Suprapubic skin (tissue), 3 donors: ENCODE measurements at regions not wholly inside any gene's neighbourhood (a gene's known extent, or its start where the extent isn't known, plus 50 kb on each side); places are given as distances from the start of the nearest gene placed in this dataset.

Experiments used
- CTCF ChIP-seq, 2 donors: fragments of 200-600 bp in 1 of 2; fragments of 450-650 bp in 1 of 2; sonication (generic) in 1 of 2; IDR thresholded peaks; one replicate each; pipeline ENCODE4 v1.5.1; 2016 to 2019; ENCODE audit warnings: antibody characterized with exemption in 2 of 2, mild to moderate bottlenecking in 1 of 2, moderate library complexity in 1 of 2
- POLR2A ChIP-seq, 2 donors: fragments of 450-650 bp; IDR thresholded peaks; one replicate each; pipeline ENCODE4 v1.6.1; 2017; ENCODE audit warnings: antibody characterized with exemption in 2 of 2, mild to moderate bottlenecking in 2 of 2, moderate library complexity in 2 of 2

GRCh38 chr3:163821841-163822240 is 1256.5 kb downstream of the SI start:
- TF ChIP-seq CTCF (IDR thresholded peaks at IDR 0.05) (no peak), POLR2A (IDR thresholded peaks at IDR 0.05) (no peak)
